ENCODE measurements at regions not wholly inside any gene's neighbourhood (a gene's known extent, or its start where the extent isn't known, plus 50 kb on each side); places are given as distances from the start of the nearest gene placed in this dataset.

DNA sequence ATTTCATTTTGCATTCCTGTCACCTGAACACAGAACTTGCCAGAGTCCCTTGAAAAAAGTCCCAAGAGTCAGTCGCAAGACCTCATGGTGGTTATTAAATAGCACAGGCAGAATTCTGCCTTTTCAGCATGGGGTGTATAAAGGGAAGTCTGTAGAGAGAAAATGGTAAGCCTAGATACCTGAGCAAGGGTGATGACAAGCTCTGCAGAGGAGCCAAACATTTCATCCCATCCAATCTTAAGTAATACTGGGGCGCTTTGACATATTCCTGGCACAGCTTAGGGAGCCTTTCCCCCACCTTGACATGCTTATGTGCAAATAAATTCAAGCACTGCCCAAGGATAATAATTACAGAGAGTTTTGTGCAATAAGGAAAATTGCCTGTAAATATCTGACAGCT is 213.0 kb downstream of the INHBA start:
- no peaks in the 10 kb centered on the region for H3K9me3 ChIP-seq (ENCODE audit: control insufficient read depth in 1 of 2, low read length in 2 of 2)
- H3K27me3 ChIP-seq (ENCODE audit: low read depth, low read length) = no peaks in the 10 kb centered on the region
- peaks cover 0 to 13% of the 10 kb centered on the region in 2 donors for H3K4me1 ChIP-seq (ENCODE audit: control insufficient read depth in 1 of 2, insufficient read depth in 2 of 2, low read length in 2 of 2)
- H3K36me3 ChIP-seq (ENCODE audit: control insufficient read depth in 1 of 2, insufficient read depth in 2 of 2, low read length in 2 of 2) = no peaks in the 10 kb centered on the region
- no peak overlapping the region for H3K4me3 ChIP-seq (ENCODE audit: low read depth in 1 of 2, low read length in 2 of 2)
- H3K27ac ChIP-seq (ENCODE audit: low read length) = no peak overlapping the region

DNA sequence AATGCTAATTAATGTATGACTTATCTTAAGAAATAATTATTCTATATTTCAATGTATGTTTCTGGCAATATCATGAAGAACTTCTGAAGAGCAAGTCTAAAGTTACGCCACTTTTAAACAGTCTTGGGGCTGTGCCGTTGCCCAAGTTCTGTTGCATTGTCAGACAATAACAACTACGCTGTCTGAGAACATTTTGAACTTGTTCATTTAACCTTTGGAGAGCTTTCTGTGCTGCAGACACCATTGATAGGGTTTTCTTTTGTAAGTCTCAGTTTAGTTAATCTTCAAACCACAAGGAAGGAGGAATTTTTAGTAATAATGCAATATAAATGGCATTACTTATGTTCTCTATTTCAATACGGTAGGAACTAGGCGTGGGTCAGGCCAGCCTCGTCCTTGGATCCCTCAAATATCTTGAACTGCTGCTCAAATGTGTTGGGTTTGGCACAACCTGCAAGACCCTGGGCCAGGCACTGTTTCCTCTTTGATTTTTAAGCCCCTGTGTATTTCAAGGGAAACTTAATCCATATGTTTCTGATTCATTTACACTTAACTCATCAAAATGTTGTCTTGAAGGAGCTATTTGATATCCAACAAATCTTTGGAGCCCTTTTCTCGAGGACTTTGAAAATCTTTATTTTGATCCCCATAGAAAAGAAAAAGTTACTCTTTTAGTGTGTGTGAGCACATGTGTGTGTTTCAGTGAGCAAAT is 215.5 kb downstream of the INHBA start:
- no peaks in the 10 kb centered on the region for H3K27me3 ChIP-seq (ENCODE audit: low read depth, low read length)
- H3K4me3 ChIP-seq (ENCODE audit: low read depth in 1 of 2, low read length in 2 of 2) = no peak overlapping the region
- H3K27ac ChIP-seq (ENCODE audit: low read length) = no peak overlapping the region
- no peaks in the 10 kb centered on the region for H3K36me3 ChIP-seq (ENCODE audit: control insufficient read depth in 1 of 2, insufficient read depth in 2 of 2, low read length in 2 of 2)
- no peaks in the 10 kb centered on the region for H3K9me3 ChIP-seq (ENCODE audit: control insufficient read depth in 1 of 2, low read length in 2 of 2)
- peaks cover 0 to 13% of the 10 kb centered on the region in 2 donors for H3K4me1 ChIP-seq (ENCODE audit: control insufficient read depth in 1 of 2, insufficient read depth in 2 of 2, low read length in 2 of 2)

DNA sequence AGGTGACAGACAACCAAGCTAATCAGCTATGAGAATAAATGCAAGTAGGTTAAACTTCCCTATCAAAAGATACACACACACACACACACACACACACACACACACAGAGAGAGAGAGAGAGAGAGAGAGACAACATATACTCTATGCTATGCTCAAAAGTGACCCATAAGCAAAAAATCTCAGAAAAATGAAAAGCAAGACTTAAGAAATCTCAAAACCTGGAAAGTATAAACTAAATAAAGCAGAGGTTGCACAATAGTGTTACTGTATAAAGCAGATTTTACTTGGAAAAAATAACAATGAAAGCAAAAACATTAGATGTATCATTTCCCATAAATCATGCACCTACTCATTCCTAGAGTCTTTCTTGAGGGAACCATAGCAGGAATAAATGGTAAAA is 221.5 kb downstream of the INHBA start:
- Histone ChIP-seq H3K9me3 (ENCODE audit: control insufficient read depth in 1 of 2, low read length in 2 of 2) (peaks cover 0 to 4% of the 10 kb centered on the region in 2 donors), H3K4me1 (ENCODE audit: control insufficient read depth in 1 of 2, insufficient read depth in 2 of 2, low read length in 2 of 2) (no peaks in the 10 kb centered on the region), H3K36me3 (ENCODE audit: control insufficient read depth in 1 of 2, insufficient read depth in 2 of 2, low read length in 2 of 2) (no peaks in the 10 kb centered on the region), H3K27me3 (ENCODE audit: low read depth, low read length) (no peaks in the 10 kb centered on the region), H3K4me3 (ENCODE audit: low read depth in 1 of 2, low read length in 2 of 2) (no peak overlapping the region), H3K27ac (ENCODE audit: low read length) (no peak overlapping the region)

DNA sequence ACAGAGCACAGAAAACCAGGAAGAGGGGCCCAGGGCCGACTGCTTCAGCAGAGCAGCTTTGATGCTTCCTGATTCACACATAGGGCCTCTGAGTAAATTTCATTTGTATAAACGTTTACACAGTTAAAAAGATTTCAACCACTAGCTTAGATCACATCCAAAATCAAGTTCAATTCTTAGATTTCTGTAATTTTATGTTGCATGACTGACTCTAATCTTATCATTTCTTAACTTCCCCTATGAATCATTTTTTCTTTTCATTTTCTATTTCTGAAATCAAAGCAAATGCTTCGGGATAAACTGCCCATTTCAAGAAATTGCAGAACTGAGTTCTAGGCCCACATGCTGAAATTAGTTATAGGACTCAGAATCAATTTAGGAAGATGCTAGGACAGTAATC is 224.7 kb downstream of the INHBA start:
- no peak overlapping the region for H3K27ac ChIP-seq (ENCODE audit: low read length)

DNA sequence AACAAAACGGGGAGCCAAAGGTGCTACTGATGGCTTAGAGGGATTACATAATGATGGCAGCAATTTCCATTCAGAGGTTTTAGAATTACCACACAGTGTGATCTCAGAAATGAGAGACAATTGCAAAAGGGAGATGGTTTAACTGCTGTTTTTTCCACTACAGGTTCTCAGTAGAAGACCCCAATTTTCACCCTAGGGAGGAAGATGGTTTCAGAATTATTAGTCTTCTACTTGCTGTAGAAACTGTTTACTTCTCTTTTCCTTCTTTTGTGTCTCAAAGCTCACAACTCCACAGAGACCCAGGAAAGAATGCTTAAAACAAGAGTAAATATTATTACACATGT is 226.5 kb downstream of the INHBA start:
- no peak overlapping the region for H3K27ac ChIP-seq (ENCODE audit: low read length)
- no peak overlapping the region for H3K4me3 ChIP-seq (ENCODE audit: low read depth in 1 of 2, low read length in 2 of 2)
- H3K4me1 ChIP-seq (ENCODE audit: control insufficient read depth in 1 of 2, insufficient read depth in 2 of 2, low read length in 2 of 2) = no peaks in the 10 kb centered on the region
- no peaks in the 10 kb centered on the region for H3K36me3 ChIP-seq (ENCODE audit: control insufficient read depth in 1 of 2, insufficient read depth in 2 of 2, low read length in 2 of 2)
- H3K27me3 ChIP-seq (ENCODE audit: low read depth, low read length) = no peaks in the 10 kb centered on the region
- peaks cover 0 to 4% of the 10 kb centered on the region in 2 donors for H3K9me3 ChIP-seq (ENCODE audit: control insufficient read depth in 1 of 2, low read length in 2 of 2)

More for the DNA sequence above, 224.7 kb downstream of the INHBA start:
- H3K4me3 ChIP-seq (ENCODE audit: low read depth in 1 of 2, low read length in 2 of 2) = no peak overlapping the region
- H3K4me1 ChIP-seq (ENCODE audit: control insufficient read depth in 1 of 2, insufficient read depth in 2 of 2, low read length in 2 of 2) = no peaks in the 10 kb centered on the region
- H3K9me3 ChIP-seq (ENCODE audit: control insufficient read depth in 1 of 2, low read length in 2 of 2) = peaks cover 0 to 4% of the 10 kb centered on the region in 2 donors
- no peaks in the 10 kb centered on the region for H3K27me3 ChIP-seq (ENCODE audit: low read depth, low read length)
- H3K36me3 ChIP-seq (ENCODE audit: control insufficient read depth in 1 of 2, insufficient read depth in 2 of 2, low read length in 2 of 2) = no peaks in the 10 kb centered on the region

DNA sequence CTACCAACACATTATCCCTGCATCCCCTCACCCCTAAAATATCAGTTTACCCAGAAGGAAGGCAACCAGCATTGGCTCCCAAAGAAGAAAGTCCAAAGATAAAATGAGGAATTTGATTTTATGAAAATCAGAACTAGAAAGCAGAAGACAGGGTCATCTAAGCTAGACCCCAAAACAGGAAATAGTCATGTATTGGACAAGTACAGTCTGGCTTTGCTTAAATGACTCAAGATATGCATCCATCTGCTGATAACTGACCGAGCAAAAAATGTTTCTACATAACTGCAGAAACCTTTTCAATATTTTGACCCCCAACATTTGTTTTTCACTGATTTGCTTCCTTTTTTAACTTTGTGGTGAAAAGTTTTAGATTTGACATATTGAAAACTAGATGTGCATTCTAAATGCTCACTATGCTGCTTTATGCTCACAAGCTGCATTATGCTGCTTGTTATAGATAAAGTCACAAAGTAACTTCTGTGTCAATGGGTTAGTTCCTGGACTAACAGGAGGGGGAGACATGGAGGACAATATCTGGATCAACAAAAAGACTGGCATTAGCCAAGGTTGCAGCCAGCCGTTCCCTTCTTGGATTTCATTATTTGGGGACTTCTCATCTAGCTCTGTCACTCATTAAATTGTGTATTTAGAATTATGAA is 227.0 kb downstream of the INHBA start:
- Histone ChIP-seq H3K9me3 (ENCODE audit: control insufficient read depth in 1 of 2, low read length in 2 of 2) (peaks cover 0 to 4% of the 10 kb centered on the region in 2 donors), H3K27me3 (ENCODE audit: low read depth, low read length) (no peaks in the 10 kb centered on the region), H3K27ac (ENCODE audit: low read length) (no peak overlapping the region), H3K4me3 (ENCODE audit: low read depth in 1 of 2, low read length in 2 of 2) (no peak overlapping the region), H3K36me3 (ENCODE audit: control insufficient read depth in 1 of 2, insufficient read depth in 2 of 2, low read length in 2 of 2) (no peaks in the 10 kb centered on the region), H3K4me1 (ENCODE audit: control insufficient read depth in 1 of 2, insufficient read depth in 2 of 2, low read length in 2 of 2) (no peaks in the 10 kb centered on the region)

DNA sequence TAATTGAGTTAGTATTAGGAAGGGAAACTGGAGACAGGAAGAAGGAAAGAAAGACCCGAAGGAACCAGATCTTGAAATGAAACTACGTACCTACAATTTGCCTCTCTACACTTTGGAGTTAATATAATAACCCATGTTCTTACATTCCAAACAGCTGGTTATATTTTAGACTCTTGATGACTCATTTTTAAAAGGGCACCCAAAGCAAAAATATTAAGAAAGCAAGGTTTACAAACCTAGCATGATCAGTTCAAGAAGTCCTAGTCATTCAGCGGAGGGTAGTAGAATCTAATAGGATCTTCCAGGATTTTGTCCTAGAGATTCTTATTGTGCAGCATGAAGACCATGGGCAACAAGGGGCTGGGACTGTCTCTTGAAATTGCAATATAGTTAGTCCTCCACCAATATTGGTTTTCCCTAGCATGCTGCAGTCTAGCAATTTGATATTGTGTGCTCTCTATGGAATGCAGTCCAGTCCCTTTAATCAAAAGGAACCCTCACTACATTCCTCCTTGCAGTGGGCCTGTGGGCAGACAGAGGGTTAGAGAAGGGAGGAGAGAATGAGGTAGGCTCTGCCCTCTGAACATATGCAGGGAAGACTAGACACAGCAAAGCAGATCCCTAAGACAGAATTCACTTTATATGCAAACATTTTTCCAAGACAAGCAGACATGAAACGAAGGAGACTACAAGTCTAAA is 230.3 kb downstream of the INHBA start:
- no peak overlapping the region for H3K27ac ChIP-seq (ENCODE audit: low read length)
- H3K4me3 ChIP-seq (ENCODE audit: low read depth in 1 of 2, low read length in 2 of 2) = no peak overlapping the region
- no peaks in the 10 kb centered on the region for H3K36me3 ChIP-seq (ENCODE audit: control insufficient read depth in 1 of 2, insufficient read depth in 2 of 2, low read length in 2 of 2)

DNA sequence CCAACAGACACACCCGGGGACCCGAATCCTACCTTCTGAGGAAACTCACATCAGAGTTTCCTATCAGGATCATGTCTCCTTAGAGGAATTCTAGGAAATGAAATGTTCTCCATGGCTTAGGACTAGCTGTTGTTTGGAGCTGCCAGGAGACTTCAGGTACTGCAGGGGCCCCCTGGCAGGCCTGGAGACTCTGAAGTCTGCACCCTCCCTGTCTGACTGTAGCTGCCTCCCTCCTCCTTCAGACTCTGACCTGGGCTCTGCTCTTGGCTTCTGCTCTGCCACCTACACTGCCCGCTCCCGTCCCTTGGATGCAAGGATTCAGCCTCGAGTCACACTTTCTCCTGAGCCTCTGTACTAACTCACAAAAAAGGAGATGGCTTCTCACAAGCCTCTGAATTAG is 232.8 kb downstream of the INHBA start:
- Histone ChIP-seq H3K27ac (ENCODE audit: low read length) (no peak overlapping the region), H3K9me3 (ENCODE audit: control insufficient read depth in 1 of 2, low read length in 2 of 2) (no peaks in the 10 kb centered on the region), H3K4me3 (ENCODE audit: low read depth in 1 of 2, low read length in 2 of 2) (no peak overlapping the region), H3K36me3 (ENCODE audit: control insufficient read depth in 1 of 2, insufficient read depth in 2 of 2, low read length in 2 of 2) (no peaks in the 10 kb centered on the region), H3K4me1 (ENCODE audit: control insufficient read depth in 1 of 2, insufficient read depth in 2 of 2, low read length in 2 of 2) (no peaks in the 10 kb centered on the region), H3K27me3 (ENCODE audit: low read depth, low read length) (no peaks in the 10 kb centered on the region)

More for the DNA sequence above, 230.3 kb downstream of the INHBA start:
- no peaks in the 10 kb centered on the region for H3K9me3 ChIP-seq (ENCODE audit: control insufficient read depth in 1 of 2, low read length in 2 of 2)
- no peaks in the 10 kb centered on the region for H3K27me3 ChIP-seq (ENCODE audit: low read depth, low read length)
- no peaks in the 10 kb centered on the region for H3K4me1 ChIP-seq (ENCODE audit: control insufficient read depth in 1 of 2, insufficient read depth in 2 of 2, low read length in 2 of 2)

DNA sequence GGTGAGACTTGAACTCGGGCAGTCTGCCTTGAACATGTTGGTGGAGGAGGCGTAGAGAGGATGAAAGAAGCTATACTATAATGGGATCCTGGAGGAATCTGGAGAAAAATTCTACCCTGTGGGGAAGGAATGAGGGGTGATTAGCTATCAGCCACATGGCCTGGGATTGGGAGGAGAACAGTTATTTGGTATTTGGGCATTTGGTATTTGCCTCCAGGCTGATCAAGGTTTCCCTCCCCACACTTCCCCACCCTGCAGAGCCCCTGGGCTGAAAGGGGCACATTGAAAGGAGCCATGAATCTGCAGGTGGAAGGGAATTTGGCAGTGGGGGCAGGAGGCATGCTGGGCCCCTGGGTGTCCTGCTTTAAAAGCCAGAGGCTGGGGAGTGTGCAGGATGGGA is 235.3 kb downstream of the INHBA start:
- H3K4me1 ChIP-seq (ENCODE audit: control insufficient read depth in 1 of 2, insufficient read depth in 2 of 2, low read length in 2 of 2) = no peaks in the 10 kb centered on the region
- no peaks in the 10 kb centered on the region for H3K9me3 ChIP-seq (ENCODE audit: control insufficient read depth in 1 of 2, low read length in 2 of 2)
- no peak overlapping the region for H3K4me3 ChIP-seq (ENCODE audit: low read depth in 1 of 2, low read length in 2 of 2)
- H3K27ac ChIP-seq (ENCODE audit: low read length) = no peak overlapping the region
- no peaks in the 10 kb centered on the region for H3K27me3 ChIP-seq (ENCODE audit: low read depth, low read length)
- no peaks in the 10 kb centered on the region for H3K36me3 ChIP-seq (ENCODE audit: control insufficient read depth in 1 of 2, insufficient read depth in 2 of 2, low read length in 2 of 2)

DNA sequence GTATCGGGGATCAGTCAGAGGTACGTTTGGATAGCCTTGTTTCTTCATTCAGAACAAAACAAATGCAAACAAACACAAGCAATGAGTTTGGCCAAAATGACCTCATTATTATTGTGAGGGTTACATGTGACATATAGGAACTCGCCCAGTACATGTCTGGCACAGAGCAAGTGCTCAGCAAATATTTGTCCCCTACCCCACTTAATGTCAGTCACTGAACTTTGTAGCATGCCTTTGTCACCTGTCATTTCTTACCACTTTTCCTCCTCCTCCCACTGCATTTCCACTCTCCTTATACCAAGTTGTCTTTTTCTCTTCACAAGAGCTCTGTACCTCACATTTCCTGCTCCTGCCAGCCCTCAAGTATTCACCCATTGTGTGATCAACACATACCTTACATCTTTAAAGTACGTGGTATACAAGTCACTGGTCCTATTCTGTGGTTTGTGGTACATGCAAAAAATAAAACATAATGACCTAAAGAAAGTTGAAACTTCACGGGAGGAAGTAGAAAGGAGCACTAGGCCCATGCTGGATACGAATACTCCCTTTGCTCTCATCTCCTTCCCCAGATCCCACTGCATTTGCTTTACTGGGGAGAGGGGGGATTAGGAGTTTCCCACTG is 236.0 kb downstream of the INHBA start:
- H3K36me3 ChIP-seq (ENCODE audit: control insufficient read depth in 1 of 2, insufficient read depth in 2 of 2, low read length in 2 of 2) = no peaks in the 10 kb centered on the region
- H3K27ac ChIP-seq (ENCODE audit: low read length) = no peak overlapping the region
- no peak overlapping the region for H3K4me3 ChIP-seq (ENCODE audit: low read depth in 1 of 2, low read length in 2 of 2)
- H3K4me1 ChIP-seq (ENCODE audit: control insufficient read depth in 1 of 2, insufficient read depth in 2 of 2, low read length in 2 of 2) = no peaks in the 10 kb centered on the region
- no peaks in the 10 kb centered on the region for H3K27me3 ChIP-seq (ENCODE audit: low read depth, low read length)
- no peaks in the 10 kb centered on the region for H3K9me3 ChIP-seq (ENCODE audit: control insufficient read depth in 1 of 2, low read length in 2 of 2)

DNA sequence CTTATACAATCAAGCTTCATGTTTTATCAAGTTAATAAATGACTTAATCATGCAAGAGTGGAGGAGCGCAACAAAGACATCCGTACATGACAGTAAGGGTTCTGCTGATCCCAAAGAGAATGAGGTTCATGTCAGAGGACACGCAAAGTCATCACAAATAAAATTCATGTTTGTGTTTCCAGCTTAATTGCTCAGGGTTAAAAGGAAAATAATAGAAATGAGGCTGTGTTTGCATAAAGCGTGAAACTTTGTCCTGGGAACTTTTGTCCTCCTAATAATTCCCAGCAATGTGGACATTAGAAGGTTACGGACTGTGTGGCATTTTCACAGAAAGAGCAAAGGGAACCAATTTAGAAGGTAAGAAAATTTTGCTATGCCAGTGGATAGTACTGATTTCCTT is 237.3 kb downstream of the INHBA start:
- Histone ChIP-seq H3K9me3 (ENCODE audit: control insufficient read depth in 1 of 2, low read length in 2 of 2) (no peaks in the 10 kb centered on the region), H3K27ac (ENCODE audit: low read length) (no peak overlapping the region), H3K27me3 (ENCODE audit: low read depth, low read length) (no peaks in the 10 kb centered on the region), H3K4me1 (ENCODE audit: control insufficient read depth in 1 of 2, insufficient read depth in 2 of 2, low read length in 2 of 2) (no peaks in the 10 kb centered on the region), H3K36me3 (ENCODE audit: control insufficient read depth in 1 of 2, insufficient read depth in 2 of 2, low read length in 2 of 2) (no peaks in the 10 kb centered on the region), H3K4me3 (ENCODE audit: low read depth in 1 of 2, low read length in 2 of 2) (no peak overlapping the region)

Data from muscle layer of duodenum (tissue), 2 donors.